ENCODE measurements at regions not wholly inside any gene's neighbourhood (a gene's known extent, or its start where the extent isn't known, plus 50 kb on each side); places are given as distances from the start of the nearest gene placed in this dataset.
"Not testable (repeated sequence)": the region's sequence is repeated elsewhere in the genome, so short reads cannot be mapped to it uniquely, and the experiment has no call there.

- DNase-seq (no peak), ATAC-seq (no peak)
- intact Hi-C loops (cut with DNase I; ENCODE audit: low total_unique reads), result no loop called here
- Histone ChIP-seq H3K27me3 (no peaks in the 10 kb centered on the region), H3K9me3 (no peaks in the 10 kb centered on the region), H3K36me3 (no peaks in the 10 kb centered on the region), H3K4me3 (no peak overlapping the region), H3K4me1 (no peaks in the 10 kb centered on the region), H3K27ac (no peak overlapping the region)
- in situ Hi-C loops (cut with MboI; ENCODE audit: low sequenced_read_pairs in 4 of 4), result no loop called here
- TF ChIP-seq POLR2A (IDR thresholded peaks at IDR 0.05), result no peak
Measured at GRCh38 chr10:53029449-53029848, 256.9 kb upstream of the MBL2 start.

- intact Hi-C loops (cut with DNase I; ENCODE audit: low total_unique reads); in situ Hi-C loops (cut with MboI; ENCODE audit: low sequenced_read_pairs in 4 of 4); ATAC-seq; H3K4me1 ChIP-seq; H3K27ac ChIP-seq; DNase-seq; H3K36me3 ChIP-seq; H3K4me3 ChIP-seq; H3K9me3 ChIP-seq; H3K27me3 ChIP-seq: not testable (repeated sequence)
Measured at GRCh38 chr10:53025765-53026164, 253.2 kb upstream of the MBL2 start.

DNA sequence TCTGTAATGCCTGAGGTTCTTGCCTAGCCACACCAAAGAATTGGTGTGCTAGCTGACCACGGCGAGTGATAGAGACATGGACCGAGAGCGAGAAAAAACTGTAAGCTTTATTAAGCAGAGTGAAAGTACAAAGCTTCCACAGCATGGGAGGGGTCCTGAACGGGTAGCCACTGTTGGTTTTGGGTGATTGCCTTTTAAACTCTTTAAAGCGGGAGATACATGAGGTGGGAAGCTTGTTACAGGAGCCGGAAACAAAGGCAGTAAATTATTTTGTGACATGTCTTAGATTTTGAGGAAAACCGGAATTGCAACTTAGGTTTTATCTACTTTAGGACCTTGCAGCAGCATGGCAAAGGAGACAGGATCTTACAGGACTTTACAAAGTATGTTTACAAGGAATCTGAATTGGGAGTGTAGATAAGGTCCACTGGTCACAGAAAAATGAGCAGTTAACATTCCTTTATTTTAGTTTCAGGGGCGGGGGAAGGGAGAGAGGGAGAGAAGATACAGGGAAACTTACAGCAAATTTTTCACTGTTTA, 252.7 kb upstream of the MBL2 start:
- in situ Hi-C loops (cut with MboI; ENCODE audit: low sequenced_read_pairs in 4 of 4) (no loop called here), intact Hi-C loops (cut with DNase I; ENCODE audit: low total_unique reads) (no loop called here)
- Histone ChIP-seq H3K27me3 (no peaks in the 10 kb centered on the region), H3K9me3 (no peaks in the 10 kb centered on the region), H3K36me3 (no peaks in the 10 kb centered on the region), H3K27ac (no peak overlapping the region), H3K4me1 (no peaks in the 10 kb centered on the region), H3K4me3 (peak overlapping the region in 1 of 4 donors; percentile 13)
- ATAC-seq (no peak), DNase-seq (no peak)
- no peak for TF ChIP-seq CTCF (IDR thresholded peaks at IDR 0.05 in 4 of 5, conservative IDR thresholded peaks at IDR 0.05 in 1 of 5)
- TF ChIP-seq POLR2A (IDR thresholded peaks at IDR 0.05), result no peak

DNA sequence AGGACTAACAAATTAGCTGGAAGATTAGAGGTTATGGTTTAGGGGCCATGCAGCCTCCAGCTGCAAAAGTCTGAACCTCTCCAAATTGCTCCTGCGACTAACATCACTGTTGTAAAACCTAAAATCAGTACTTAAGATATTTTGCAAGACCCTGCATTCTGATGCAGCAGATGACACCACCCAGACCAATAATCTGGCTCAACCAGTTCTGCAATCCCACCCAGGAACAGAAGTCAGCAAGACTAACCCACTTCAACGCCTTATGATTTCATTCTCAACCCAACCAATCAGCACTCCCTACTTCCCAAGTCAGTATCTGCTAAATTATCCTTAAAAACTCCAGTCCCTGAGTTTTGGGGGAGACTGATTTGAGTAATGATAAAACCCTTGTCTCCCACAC, 250.8 kb upstream of the MBL2 start:
- Histone ChIP-seq H3K36me3 (no peaks in the 10 kb centered on the region), H3K9me3 (no peaks in the 10 kb centered on the region), H3K27me3 (no peaks in the 10 kb centered on the region), H3K4me3 (no peak overlapping the region), H3K27ac (no peak overlapping the region), H3K4me1 (no peaks in the 10 kb centered on the region)
- DNase-seq (no peak), ATAC-seq (no peak)
- intact Hi-C loops (cut with DNase I; ENCODE audit: low total_unique reads), result no loop called here
- TF ChIP-seq POLR2A (IDR thresholded peaks at IDR 0.05) (no peak), CTCF (IDR thresholded peaks at IDR 0.05 in 4 of 5, conservative IDR thresholded peaks at IDR 0.05 in 1 of 5) (no peak)
- in situ Hi-C loops (cut with MboI; ENCODE audit: low sequenced_read_pairs in 4 of 4), result no loop called here

GRCh38 chr10:53022611-53023088, 250.1 kb upstream of the MBL2 start:
- ATAC-seq (no peak), DNase-seq (no peak)
- Histone ChIP-seq H3K27me3 (no peaks in the 10 kb centered on the region), H3K36me3 (no peaks in the 10 kb centered on the region), H3K9me3 (no peaks in the 10 kb centered on the region), H3K4me1 (no peaks in the 10 kb centered on the region), H3K4me3 (no peak overlapping the region), H3K27ac (no peak overlapping the region)
- in situ Hi-C loops (cut with MboI; ENCODE audit: low sequenced_read_pairs in 4 of 4) (no loop called here), intact Hi-C loops (cut with DNase I; ENCODE audit: low total_unique reads) (no loop called here)
- TF ChIP-seq POLR2A (IDR thresholded peaks at IDR 0.05) (no peak), CTCF (IDR thresholded peaks at IDR 0.05 in 4 of 5, conservative IDR thresholded peaks at IDR 0.05 in 1 of 5) (no peak)

DNA sequence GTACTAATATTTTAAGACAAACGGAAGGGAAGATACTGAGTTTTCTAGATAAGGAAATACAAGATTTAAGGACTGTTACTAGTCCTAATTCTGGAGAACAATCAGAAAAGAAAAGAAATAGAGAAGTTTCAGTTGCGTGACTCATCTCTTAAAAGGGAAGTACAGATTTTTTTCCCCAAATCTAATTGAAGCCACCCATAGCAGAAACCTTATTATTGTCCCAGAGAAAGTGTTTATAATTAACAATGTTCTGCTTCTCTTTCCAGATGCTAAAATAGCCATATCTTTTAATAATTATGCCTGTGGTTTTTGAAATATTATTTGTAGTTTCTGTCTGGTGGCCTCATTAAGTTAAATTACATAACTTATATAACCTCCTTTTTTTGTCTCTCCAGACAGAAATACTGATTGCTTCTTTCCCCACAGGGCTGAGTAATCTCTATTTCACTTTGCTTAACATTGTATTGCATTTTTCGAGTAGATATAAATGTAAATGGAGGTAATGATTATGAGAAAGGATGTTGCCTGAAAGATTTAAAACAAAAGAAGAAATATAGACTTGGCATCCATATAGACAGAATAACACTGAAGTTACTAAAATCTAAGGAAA, 240.7 kb upstream of the MBL2 start:
- Histone ChIP-seq H3K36me3 (no peaks in the 10 kb centered on the region), H3K9me3 (no peaks in the 10 kb centered on the region), H3K4me1 (no peaks in the 10 kb centered on the region), H3K27ac (no peak overlapping the region), H3K4me3 (no peak overlapping the region), H3K27me3 (no peaks in the 10 kb centered on the region)
- TF ChIP-seq POLR2A (IDR thresholded peaks at IDR 0.05) (no peak), CTCF (IDR thresholded peaks at IDR 0.05 in 4 of 5, conservative IDR thresholded peaks at IDR 0.05 in 1 of 5) (no peak)
- in situ Hi-C loops (cut with MboI; ENCODE audit: low sequenced_read_pairs in 4 of 4) (no loop called here), intact Hi-C loops (cut with DNase I; ENCODE audit: low total_unique reads) (no loop called here)
- no peak for DNase-seq
- ATAC-seq, result no peak
